HG02623 (cell line): ENCODE measurements at regions not wholly inside any gene's neighbourhood (a gene's known extent, or its start where the extent isn't known, plus 50 kb on each side); places are given as distances from the start of the nearest gene placed in this dataset.

Experiments
- ATAC-seq: cut with Tn5 transposase; IDR thresholded peaks from one replicate; pipeline ENCODE4 v1.9.1; 2021; ENCODE audit warnings: moderate library complexity; ENCODE audit not compliant: unreplicated experiment

GRCh38 chrX:40197071-40197470, 99.3 kb upstream of the BCOR start:
- no peak for ATAC-seq

GRCh38 chrX:40195368-40195767, 97.6 kb upstream of the BCOR start:
- ATAC-seq = no peak

GRCh38 chrX:40192196-40192595, 94.4 kb upstream of the BCOR start:
- no peak for ATAC-seq

GRCh38 chrX:40189637-40190036, 91.9 kb upstream of the BCOR start:
- no peak for ATAC-seq

GRCh38 chrX:40188573-40189417, 91.0 kb upstream of the BCOR start:
- no peak for ATAC-seq

- ATAC-seq = no peak
These were observed 87.2 kb upstream of the BCOR start for GRCh38 chrX:40184968-40185367.

GRCh38 chrX:40182615-40183014, 84.9 kb upstream of the BCOR start:
- no peak for ATAC-seq

GRCh38 chrX:40182095-40182494, 84.3 kb upstream of the BCOR start:
- no peak for ATAC-seq

GRCh38 chrX:40179283-40179682, 81.5 kb upstream of the BCOR start:
- ATAC-seq = no peak

- no peak for ATAC-seq
These were observed 80.4 kb upstream of the BCOR start for GRCh38 chrX:40177942-40178715.

GRCh38 chrX:40177489-40177888, 79.7 kb upstream of the BCOR start:
- ATAC-seq = no peak

- ATAC-seq = no peak
These were observed 79.3 kb upstream of the BCOR start for GRCh38 chrX:40177117-40177430.

- no peak for ATAC-seq
These were observed 78.8 kb upstream of the BCOR start for GRCh38 chrX:40176351-40177116.

- ATAC-seq = peak; percentile 35
These were observed 78.0 kb upstream of the BCOR start for GRCh38 chrX:40175511-40176350.

- ATAC-seq = peak; percentile 15
These were observed 77.2 kb upstream of the BCOR start for GRCh38 chrX:40174854-40175510.

GRCh38 chrX:40174001-40174853, 76.5 kb upstream of the BCOR start:
- ATAC-seq = no peak

GRCh38 chrX:40173143-40174000, 75.6 kb upstream of the BCOR start:
- no peak for ATAC-seq

- no peak for ATAC-seq
These were observed 74.8 kb upstream of the BCOR start for GRCh38 chrX:40172401-40173142.
